HG03439 (cell line): ENCODE measurements at regions not wholly inside any gene's neighbourhood (a gene's known extent, or its start where the extent isn't known, plus 50 kb on each side); places are given as distances from the start of the nearest gene placed in this dataset.

Experiments used
- ATAC-seq: cut with Tn5 transposase; IDR thresholded peaks from one replicate; pipeline ENCODE4 v1.9.1; 2021; ENCODE audit warnings: mild to moderate bottlenecking, moderate library complexity; ENCODE audit not compliant: unreplicated experiment

GRCh38 chr5:29790281-29790680, 1403.2 kb upstream of the CDH6 start:
- no peak for ATAC-seq

- ATAC-seq = no peak
These were observed 1413.1 kb upstream of the CDH6 start for GRCh38 chr5:29780401-29780800.

GRCh38 chr5:29779141-29779540, 1414.3 kb upstream of the CDH6 start:
- ATAC-seq = no peak

GRCh38 chr5:29777373-29777772, 1416.1 kb upstream of the CDH6 start:
- no peak for ATAC-seq

GRCh38 chr5:29770936-29771335, 1422.5 kb upstream of the CDH6 start:
- no peak for ATAC-seq

- no peak for ATAC-seq
These were observed 1424.0 kb upstream of the CDH6 start for GRCh38 chr5:29769474-29769873.

GRCh38 chr5:29758986-29759421, 1434.5 kb upstream of the CDH6 start:
- no peak for ATAC-seq

- ATAC-seq = no peak
These were observed 1443.0 kb upstream of the CDH6 start for GRCh38 chr5:29750453-29750852.

- ATAC-seq = no peak
These were observed 1448.9 kb upstream of the CDH6 start for GRCh38 chr5:29744618-29745017.

- no peak for ATAC-seq
These were observed 1472.5 kb upstream of the CDH6 start for GRCh38 chr5:29720954-29721353.

GRCh38 chr5:29719171-29719570, 1474.3 kb upstream of the CDH6 start:
- no peak for ATAC-seq

- ATAC-seq = no peak
These were observed 1478.3 kb upstream of the CDH6 start for GRCh38 chr5:29715167-29715566.

- no peak for ATAC-seq
These were observed 1490.6 kb upstream of the CDH6 start for GRCh38 chr5:29702875-29703274.

- no peak for ATAC-seq
These were observed 1491.9 kb upstream of the CDH6 start for GRCh38 chr5:29701600-29701999.

- ATAC-seq = no peak
These were observed 1495.6 kb upstream of the CDH6 start for GRCh38 chr5:29697785-29698414.

GRCh38 chr5:29697278-29697677, 1496.2 kb upstream of the CDH6 start:
- ATAC-seq = no peak

- no peak for ATAC-seq
These were observed 1520.8 kb upstream of the CDH6 start for GRCh38 chr5:29672678-29673077.

- ATAC-seq = no peak
These were observed 1530.6 kb upstream of the CDH6 start for GRCh38 chr5:29662876-29663275.

GRCh38 chr5:29654954-29655353, 1538.5 kb upstream of the CDH6 start:
- ATAC-seq = no peak

GRCh38 chr5:29649321-29649720, 1544.2 kb upstream of the CDH6 start:
- no peak for ATAC-seq

- ATAC-seq = no peak
These were observed 1550.9 kb upstream of the CDH6 start for GRCh38 chr5:29642601-29643000.

GRCh38 chr5:29614206-29614605, 1579.3 kb upstream of the CDH6 start:
- ATAC-seq = no peak

- ATAC-seq = no peak
These were observed 1605.2 kb upstream of the CDH6 start for GRCh38 chr5:29588236-29588635.
